Naive thymus-derived CD4-positive, alpha-beta T cell (primary cell): ENCODE measurements at regions not wholly inside any gene's neighbourhood (a gene's known extent, or its start where the extent isn't known, plus 50 kb on each side); places are given as distances from the start of the nearest gene placed in this dataset.
A peak's percentile ranks its signal among the peaks of the same experiment; 100 is the strongest.

Source experiments
- ATAC-seq: fragments of 150-1000 bp; cut with Tn5 transposase; 2 replicates; pipeline ENCODE4 v1.10.0; 2021; ENCODE audit warnings: mild to moderate bottlenecking, moderate library complexity
- CTCF ChIA-PET: fragments of 350-600 bp; sonication (Branson Sonifier 250); formaldehyde crosslinking; loops from one replicate; lab custom pipeline; 2021; ENCODE audit warnings: antibody characterized with exemption; lab: Charles Lee
- POLR2A ChIA-PET: fragments of 350-600 bp; sonication (Branson Sonifier 250); formaldehyde crosslinking; loops from one replicate; lab custom pipeline; 2021; ENCODE audit warnings: antibody characterized with exemption, inconsistent platforms; lab: Charles Lee
- DNase-seq, 9 donors: peaks; one replicate each; pipeline versions ENCODE4 v3.0.0 to v3.0.0-alpha.2; 2020 to 2022; ENCODE audit warnings: mixed read lengths in 1 of 9
- H3K27ac ChIP-seq: one replicate; pipeline ENCODE4 v1.7.0; 2013; ENCODE audit warnings: mild to moderate bottlenecking, low read depth, low read length, moderate library complexity
- H3K27me3 ChIP-seq, 2 donors: one replicate each; pipeline ENCODE4 v1.7.0; 2013; ENCODE audit warnings: low read length in 2 of 2, mild to moderate bottlenecking in 2 of 2, moderate library complexity in 2 of 2; ENCODE audit not compliant: control insufficient read depth in 2 of 2, insufficient read depth in 2 of 2
- H3K36me3 ChIP-seq, 3 experiments: 1 replicate in 2 of 3; 2 replicates in 1 of 3; pipeline ENCODE4 v1.7.0; 2013; ENCODE audit warnings: low read length in 3 of 3, mild to moderate bottlenecking in 3 of 3, moderate library complexity in 1 of 3; ENCODE audit not compliant: insufficient read depth in 3 of 3, control insufficient read depth in 2 of 3
- H3K4me1 ChIP-seq, 2 donors: one replicate each; pipeline ENCODE4 v1.7.0; 2013; ENCODE audit warnings: low read length in 2 of 2, mild to moderate bottlenecking in 2 of 2, moderate library complexity in 1 of 2; ENCODE audit not compliant: control insufficient read depth in 2 of 2, insufficient read depth in 2 of 2
- H3K4me3 ChIP-seq: 2 replicates; pipeline ENCODE4 v1.7.0; 2013; ENCODE audit warnings: mild to moderate bottlenecking, low read length
- H3K9me3 ChIP-seq, 3 experiments: 1 replicate in 2 of 3; 2 replicates in 1 of 3; pipeline ENCODE4 v1.7.0; 2013; ENCODE audit warnings: low read length in 3 of 3; ENCODE audit not compliant: control insufficient read depth in 2 of 3
- H3K27ac Mint-ChIP-seq, 9 donors: one replicate each; pipeline ENCODE4 v1.8.0; 2020 to 2022; ENCODE audit warnings: mixed read lengths in 9 of 9, mild to moderate bottlenecking in 8 of 9, moderate library complexity in 5 of 9, inconsistent platforms in 2 of 9
- H3K27me3 Mint-ChIP-seq, 5 donors: one replicate each; pipeline ENCODE4 v1.8.0; 2021 to 2022; ENCODE audit warnings: mixed read lengths in 5 of 5, mild to moderate bottlenecking in 1 of 5
- H3K36me3 Mint-ChIP-seq, 5 donors: one replicate each; pipeline ENCODE4 v1.8.0; 2020 to 2022; ENCODE audit warnings: mixed read lengths in 5 of 5, mild to moderate bottlenecking in 3 of 5, inconsistent platforms in 1 of 5
- H3K4me1 Mint-ChIP-seq, 7 donors: one replicate each; pipeline ENCODE4 v1.8.0; 2020 to 2022; ENCODE audit warnings: mixed read lengths in 7 of 7, mild to moderate bottlenecking in 3 of 7, inconsistent platforms in 1 of 7
- H3K4me3 Mint-ChIP-seq, 10 donors: one replicate each; pipeline ENCODE4 v1.8.0; 2020 to 2022; ENCODE audit warnings: mild to moderate bottlenecking in 10 of 10, mixed read lengths in 10 of 10, moderate library complexity in 6 of 10, inconsistent platforms in 2 of 10
- H3K9me3 Mint-ChIP-seq, 11 donors: one replicate each; pipeline ENCODE4 v1.8.0; 2020 to 2022; ENCODE audit warnings: mixed read lengths in 11 of 11, mild to moderate bottlenecking in 4 of 11, inconsistent platforms in 1 of 11, moderate library complexity in 1 of 11
- intact Hi-C, 2 donors: fragments of 100-400 bp; cut with micrococcal nuclease; formaldehyde crosslinking; loops; one replicate each; pipeline ENCODE4 v1.15.1; 2023

DNA sequence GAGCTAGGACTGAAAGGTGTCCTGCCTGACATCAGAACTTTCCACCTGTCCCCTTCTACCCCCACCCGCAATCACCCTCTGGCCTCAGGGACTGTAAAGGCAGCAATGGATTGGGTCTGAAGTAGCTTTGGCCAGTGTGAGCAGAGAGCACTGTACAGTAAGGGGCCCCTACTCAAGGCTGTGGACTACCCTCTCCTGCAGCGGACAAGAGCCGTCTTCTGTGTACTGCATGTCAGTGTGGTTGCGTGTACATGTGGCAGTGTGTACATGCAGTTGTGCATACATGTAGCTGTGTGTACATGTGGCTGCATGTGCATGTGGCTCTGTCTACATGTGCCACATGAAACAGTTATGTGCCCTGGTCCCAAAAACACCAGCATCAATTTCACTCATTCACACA, 205.9 kb upstream of the LINGO1 start:
- H3K9me3 Mint-ChIP-seq = peaks cover 0 to 7% (median 0%) of the 10 kb centered on the region in 11 donors
- H3K4me1 Mint-ChIP-seq = peaks cover 0 to 4% (median 0%) of the 10 kb centered on the region in 7 donors
- ChIA-PET POLR2A (interaction anchor here (1.1 kb wide), 1 partner anchor 25 kb away, joined by 3 read pairs; no protein-coding TSS in a partner anchor), CTCF (interaction anchor here (0.6 kb wide), 1 partner anchor 14 kb away, joined by 3 read pairs; no protein-coding TSS in a partner anchor)
- H3K27ac ChIP-seq = no peak overlapping the region
- H3K4me3 Mint-ChIP-seq = no peak overlapping the region
- intact Hi-C loops = no loop called here
- H3K36me3 Mint-ChIP-seq = no peaks in the 10 kb centered on the region
- no peaks in the 10 kb centered on the region for H3K9me3 ChIP-seq
- peaks cover 9 to 33% (median 21%) of the 10 kb centered on the region in 5 donors for H3K27me3 Mint-ChIP-seq
- H3K36me3 ChIP-seq = no peaks in the 10 kb centered on the region
- ATAC-seq (no peak), DNase-seq (no peak)
- H3K4me3 ChIP-seq = no peak overlapping the region
- H3K27me3 ChIP-seq = no peaks in the 10 kb centered on the region
- no peaks in the 10 kb centered on the region for H3K4me1 ChIP-seq
- H3K27ac Mint-ChIP-seq = no peak overlapping the region

DNA sequence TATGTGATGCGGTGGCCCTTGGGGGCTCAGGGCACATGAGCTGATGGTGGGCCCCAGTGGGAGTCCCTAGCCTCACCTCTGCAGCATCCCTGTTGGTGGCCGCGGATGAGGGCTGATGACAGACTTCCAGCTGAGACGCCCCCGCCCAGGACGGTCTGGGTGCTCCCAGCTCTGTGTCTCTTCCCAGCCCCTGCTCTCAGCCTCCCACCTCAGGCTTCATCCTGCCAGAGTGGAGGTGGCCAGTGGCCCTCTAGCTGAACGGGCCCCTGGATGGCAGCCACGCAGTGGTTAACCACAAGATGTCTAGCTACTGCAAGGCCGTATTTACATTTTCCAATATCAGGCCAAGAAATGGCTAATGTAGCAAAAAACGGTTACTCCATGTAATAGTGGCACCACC, 205.3 kb upstream of the LINGO1 start:
- CTCF ChIA-PET = interaction anchor here (0.5 kb wide), 1 partner anchor 342 kb away, joined by 3 read pairs; no protein-coding TSS in a partner anchor

GRCh38 chr15:77837649-77838025, 204.9 kb upstream of the LINGO1 start:
- no peaks in the 10 kb centered on the region for H3K36me3 ChIP-seq
- H3K27me3 Mint-ChIP-seq = peaks cover 9 to 33% (median 18%) of the 10 kb centered on the region in 5 donors
- H3K4me3 ChIP-seq = no peak overlapping the region
- no peak overlapping the region for H3K27ac Mint-ChIP-seq
- no peaks in the 10 kb centered on the region for H3K9me3 ChIP-seq
- peaks cover 0 to 5% (median 0%) of the 10 kb centered on the region in 11 donors for H3K9me3 Mint-ChIP-seq
- ChIA-PET CTCF (interaction anchor here (0.5 kb wide), 1 partner anchor 342 kb away, joined by 3 read pairs; no protein-coding TSS in a partner anchor), POLR2A (interaction anchor here (1.1 kb wide), 1 partner anchor 26 kb away, joined by 3 read pairs; no protein-coding TSS in a partner anchor)
- no peak overlapping the region for H3K27ac ChIP-seq
- intact Hi-C loops = no loop called here
- no peaks in the 10 kb centered on the region for H3K36me3 Mint-ChIP-seq
- DNase-seq (no peak), ATAC-seq (no peak)
- no peaks in the 10 kb centered on the region for H3K27me3 ChIP-seq
- H3K4me1 Mint-ChIP-seq = peaks cover 0 to 4% (median 0%) of the 10 kb centered on the region in 7 donors
- H3K4me3 Mint-ChIP-seq = no peak overlapping the region
- no peaks in the 10 kb centered on the region for H3K4me1 ChIP-seq

More for the DNA sequence above, 205.3 kb upstream of the LINGO1 start:
- no peak overlapping the region for H3K4me3 ChIP-seq
- Mint-ChIP-seq H3K9me3 (peaks cover 0 to 5% (median 0%) of the 10 kb centered on the region in 11 donors), H3K27me3 (peaks cover 9 to 33% (median 18%) of the 10 kb centered on the region in 5 donors), H3K4me1 (peaks cover 0 to 4% (median 0%) of the 10 kb centered on the region in 7 donors), H3K4me3 (no peak overlapping the region), H3K36me3 (no peaks in the 10 kb centered on the region), H3K27ac (no peak overlapping the region)
- H3K9me3 ChIP-seq = no peaks in the 10 kb centered on the region
- H3K36me3 ChIP-seq = no peaks in the 10 kb centered on the region
- no peaks in the 10 kb centered on the region for H3K4me1 ChIP-seq
- no peak for ATAC-seq
- no peaks in the 10 kb centered on the region for H3K27me3 ChIP-seq
- POLR2A ChIA-PET = interaction anchor here (1.1 kb wide), 1 partner anchor 25 kb away, joined by 3 read pairs; no protein-coding TSS in a partner anchor
- H3K27ac ChIP-seq = no peak overlapping the region
- intact Hi-C loops = no loop called here
- DNase-seq = no peak

GRCh38 chr15:77836906-77837648, 204.4 kb upstream of the LINGO1 start:
- no peak for DNase-seq
- no peak overlapping the region for H3K27ac ChIP-seq

GRCh38 chr15:77836121-77836692, 203.5 kb upstream of the LINGO1 start:
- DNase-seq = no peak
- ChIA-PET CTCF (no interaction called here), POLR2A (no interaction called here)
- Mint-ChIP-seq H3K27ac (no peak overlapping the region), H3K9me3 (no peaks in the 10 kb centered on the region), H3K36me3 (no peaks in the 10 kb centered on the region), H3K27me3 (peaks cover 0 to 23% (median 9%) of the 10 kb centered on the region in 5 donors), H3K4me1 (peaks cover 0 to 4% (median 0%) of the 10 kb centered on the region in 7 donors), H3K4me3 (no peak overlapping the region)
- no peaks in the 10 kb centered on the region for H3K4me1 ChIP-seq
- no peak overlapping the region for H3K4me3 ChIP-seq
- H3K27me3 ChIP-seq = no peaks in the 10 kb centered on the region
- no peaks in the 10 kb centered on the region for H3K36me3 ChIP-seq
- no peak for ATAC-seq
- no peak overlapping the region for H3K27ac ChIP-seq
- intact Hi-C loops = no loop called here
- no peaks in the 10 kb centered on the region for H3K9me3 ChIP-seq

More at GRCh38 chr15:77836906-77837648, 204.4 kb upstream of the LINGO1 start:
- H3K27ac Mint-ChIP-seq = peak overlapping the region in 1 of 9 donors; percentile 60
- POLR2A ChIA-PET = no interaction called here
- peaks cover 5 to 29% (median 13%) of the 10 kb centered on the region in 5 donors for H3K27me3 Mint-ChIP-seq
- peaks cover 0 to 4% (median 0%) of the 10 kb centered on the region in 7 donors for H3K4me1 Mint-ChIP-seq
- ATAC-seq = no peak
- Histone ChIP-seq H3K27me3 (no peaks in the 10 kb centered on the region), H3K36me3 (no peaks in the 10 kb centered on the region), H3K4me1 (no peaks in the 10 kb centered on the region), H3K9me3 (no peaks in the 10 kb centered on the region), H3K4me3 (no peak overlapping the region)
- CTCF ChIA-PET = interaction anchor here (0.5 kb wide), 1 partner anchor 343 kb away, joined by 3 read pairs; no protein-coding TSS in a partner anchor
- H3K4me3 Mint-ChIP-seq = no peak overlapping the region
- H3K9me3 Mint-ChIP-seq = peaks cover 0 to 2% (median 0%) of the 10 kb centered on the region in 11 donors
- no peaks in the 10 kb centered on the region for H3K36me3 Mint-ChIP-seq
- intact Hi-C loops = no loop called here

DNA sequence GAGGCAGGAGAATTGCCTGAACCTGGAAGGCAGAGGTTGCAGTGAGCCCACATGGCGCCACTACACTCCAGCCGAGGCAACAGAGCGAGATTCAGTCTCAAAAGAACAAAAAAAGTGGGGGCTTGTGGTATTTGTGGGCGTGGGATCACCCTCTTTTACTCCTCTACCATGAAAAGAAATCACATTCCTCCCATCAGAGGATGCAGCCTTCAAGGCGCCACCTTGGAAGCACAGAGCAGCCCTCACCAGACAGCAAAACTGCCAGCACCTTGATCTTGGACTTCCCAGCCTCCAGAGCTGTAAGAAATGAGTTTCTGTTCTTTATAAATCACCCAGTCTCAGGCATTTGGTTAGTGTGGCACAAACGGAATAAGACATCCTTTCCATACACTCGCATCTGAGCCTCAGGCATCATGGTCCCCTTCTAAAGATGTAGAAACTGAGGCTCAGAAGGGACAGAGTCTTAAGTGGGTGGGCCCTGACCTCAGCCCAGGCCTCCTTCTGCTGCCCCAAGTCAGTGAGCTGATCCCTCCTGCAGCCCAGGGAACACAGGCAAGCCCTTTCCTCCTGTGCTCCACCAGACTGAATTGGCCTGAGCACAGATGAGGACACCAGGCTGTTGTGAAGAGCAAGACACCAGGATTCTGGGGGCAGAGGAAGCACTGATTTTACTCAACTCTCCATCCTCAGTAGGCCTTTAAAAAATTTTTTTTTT, 201.7 kb upstream of the LINGO1 start:
- Histone ChIP-seq H3K36me3 (no peaks in the 10 kb centered on the region), H3K27me3 (no peaks in the 10 kb centered on the region), H3K4me3 (no peak overlapping the region), H3K9me3 (no peaks in the 10 kb centered on the region), H3K27ac (no peak overlapping the region), H3K4me1 (no peaks in the 10 kb centered on the region)
- DNase-seq = no peak
- peaks cover 0 to 19% (median 5%) of the 10 kb centered on the region in 5 donors for H3K27me3 Mint-ChIP-seq
- no peak for ATAC-seq
- H3K36me3 Mint-ChIP-seq = no peaks in the 10 kb centered on the region
- H3K4me3 Mint-ChIP-seq = no peak overlapping the region
- ChIA-PET CTCF (no interaction called here), POLR2A (no interaction called here)
- H3K9me3 Mint-ChIP-seq = no peaks in the 10 kb centered on the region
- H3K27ac Mint-ChIP-seq = no peak overlapping the region
- peaks cover 0 to 4% (median 0%) of the 10 kb centered on the region in 7 donors for H3K4me1 Mint-ChIP-seq
- intact Hi-C loops = no loop called here
